Caco-2 (cell line): ENCODE measurements at regions not wholly inside any gene's neighbourhood (a gene's known extent, or its start where the extent isn't known, plus 50 kb on each side); places are given as distances from the start of the nearest gene placed in this dataset.

Source experiments
- BruUV-seq: library from RNA; stranded (reverse); fragments of 400-500 nt; replicated peaks from 2 replicates; lab custom pipeline; 2021; lab: Mats Ljungman, UMichigan
- CTCF ChIA-PET: fragments of 300-600 bp; sonication (Branson Sonifier 250); formaldehyde crosslinking; loops from one replicate; lab custom pipeline; 2022; ENCODE audit warnings: antibody characterized with exemption; lab: Charles Lee
- POLR2A ChIA-PET: fragments of 300-600 bp; sonication (Branson Sonifier 250); formaldehyde crosslinking; loops from one replicate; lab custom pipeline; 2022; ENCODE audit warnings: antibody characterized with exemption; lab: Charles Lee
- DNase-seq, 2 experiments: peaks; one replicate each; pipeline versions ENCODE4 v3.0.0 to v3.0.0-alpha.2; 2020 to 2022
- H3K27me3 ChIP-seq: replicated peaks from 2 replicates; pipeline ENCODE4 v1.6.0; 2011; ENCODE audit warnings: low read length; ENCODE audit not compliant: control insufficient read depth, insufficient read depth
- H3K36me3 ChIP-seq: 2 replicates; pipeline ENCODE4 v1.5.1; 2011; ENCODE audit warnings: low read length; ENCODE audit not compliant: control insufficient read depth, insufficient read depth
- H3K4me1 ChIP-seq: fragments of 250-450 bp; sonication (Bioruptor Pico); 2 replicates; pipeline ENCODE4 v1.5.1; 2020; ENCODE audit warnings: mild to moderate bottlenecking
- H3K4me3 ChIP-seq: 2 replicates; pipeline ENCODE4 v1.5.1; 2011; ENCODE audit warnings: low read depth, mild to moderate bottlenecking, control low read depth, low read length
- H3K9me3 ChIP-seq: fragments of 250-450 bp; sonication (Bioruptor Pico); 2 replicates; pipeline ENCODE4 v1.5.1; 2020; ENCODE audit warnings: mild to moderate bottlenecking, moderate library complexity
- H3K27ac Mint-ChIP-seq: one replicate; pipeline ENCODE4 v1.8.0; 2022; ENCODE audit warnings: mixed read lengths; ENCODE audit not compliant: unreplicated experiment
- H3K27me3 Mint-ChIP-seq: one replicate; pipeline ENCODE4 v1.8.0; 2022; ENCODE audit warnings: mixed read lengths; ENCODE audit not compliant: insufficient read depth, unreplicated experiment
- H3K36me3 Mint-ChIP-seq: one replicate; pipeline ENCODE4 v1.8.0; 2022; ENCODE audit warnings: mild to moderate bottlenecking, mixed read lengths; ENCODE audit not compliant: insufficient read depth, unreplicated experiment
- H3K4me1 Mint-ChIP-seq: one replicate; pipeline ENCODE4 v1.8.0; 2022; ENCODE audit warnings: low read depth, mixed read lengths; ENCODE audit not compliant: unreplicated experiment
- H3K4me3 Mint-ChIP-seq: one replicate; pipeline ENCODE4 v1.8.0; 2022; ENCODE audit warnings: mild to moderate bottlenecking, moderate library complexity, mixed read lengths; ENCODE audit not compliant: unreplicated experiment
- H3K9me3 Mint-ChIP-seq: one replicate; pipeline ENCODE4 v1.8.0; 2022; ENCODE audit warnings: mixed read lengths; ENCODE audit not compliant: unreplicated experiment
- CTCF ChIP-seq, 2 experiments: fragments of 200-600 bp in 1 of 2; IDR thresholded peaks; 1 replicate in 1 of 2; 2 replicates in 1 of 2; pipeline versions ENCODE4 v1.5.1 to v1.8.0; 2011 to 2022; ENCODE audit warnings: antibody characterized with exemption in 1 of 2, control low read depth in 1 of 2, inconsistent platforms in 1 of 2, low read depth in 1 of 2, low read length in 1 of 2, mild to moderate bottlenecking in 1 of 2, moderate library complexity in 1 of 2; ENCODE audit not compliant: insufficient read depth in 1 of 2, severe bottlenecking in 1 of 2, unreplicated experiment in 1 of 2
- intact Hi-C: fragments of 100-400 bp; cut with micrococcal nuclease; formaldehyde crosslinking; loops from one replicate; pipeline ENCODE4 v1.10.0; 2022; ENCODE audit not compliant: unreplicated experiment

- H3K4me3 Mint-ChIP-seq = peak overlapping the region; percentile 66
- H3K27me3 Mint-ChIP-seq = no peaks in the 10 kb centered on the region
- Histone ChIP-seq H3K9me3 (no peaks in the 10 kb centered on the region), H3K4me1 (peaks cover 18% of the 10 kb centered on the region), H3K4me3 (peak overlapping the region; percentile 31), H3K27me3 (no peaks in the 10 kb centered on the region), H3K36me3 (no peaks in the 10 kb centered on the region)
- peak overlapping the region; percentile 12 for H3K27ac Mint-ChIP-seq
- H3K4me1 Mint-ChIP-seq = peaks cover 6% of the 10 kb centered on the region
- H3K36me3 Mint-ChIP-seq = no peaks in the 10 kb centered on the region
- CTCF ChIA-PET = interaction anchor here (0.6 kb wide), 1 partner anchor 10 kb away, joined by 8 read pairs; no protein-coding TSS in a partner anchor
- no TSS peak for BruUV-seq
- POLR2A ChIA-PET = no interaction called here
- H3K9me3 Mint-ChIP-seq = no peaks in the 10 kb centered on the region
- intact Hi-C loops = loop anchor here (1.0 to 5.0 kb wide), 3 partner anchors 18 to 85 kb away; no protein-coding TSS in a partner anchor
- TF ChIP-seq CTCF (IDR thresholded peaks at IDR 0.05; ENCODE audit: insufficient read depth in 1 of 2, low read depth in 1 of 2, low read length in 1 of 2, severe bottlenecking in 1 of 2, unreplicated experiment in 1 of 2) = peak in 1 of 2 experiments; percentile 4
- peak in 1 of 2 experiments; percentile 5 for DNase-seq
Observed at GRCh38 chr12:96130396-96131059, 63.6 kb upstream of the ELK3 start.

- no peaks in the 10 kb centered on the region for H3K27me3 Mint-ChIP-seq
- H3K36me3 Mint-ChIP-seq = no peaks in the 10 kb centered on the region
- H3K9me3 Mint-ChIP-seq = no peaks in the 10 kb centered on the region
- H3K4me1 ChIP-seq = peaks cover 18% of the 10 kb centered on the region
- H3K4me3 Mint-ChIP-seq = peak overlapping the region; percentile 66
- no peaks in the 10 kb centered on the region for H3K27me3 ChIP-seq
- H3K9me3 ChIP-seq = no peaks in the 10 kb centered on the region
- peak; percentile 45 to 58 for DNase-seq
- ChIA-PET POLR2A (no interaction called here), CTCF (interaction anchor here (0.6 kb wide), 1 partner anchor 84 kb away, joined by 3 read pairs; no protein-coding TSS in a partner anchor)
- peak overlapping the region; percentile 62 for H3K27ac Mint-ChIP-seq
- no peak for TF ChIP-seq CTCF (IDR thresholded peaks at IDR 0.05; ENCODE audit: insufficient read depth in 1 of 2, low read depth in 1 of 2, low read length in 1 of 2, severe bottlenecking in 1 of 2, unreplicated experiment in 1 of 2)
- no TSS peak for BruUV-seq
- intact Hi-C loops = loop anchor here (1.0 to 5.0 kb wide), 3 partner anchors 19 to 84 kb away; no protein-coding TSS in a partner anchor
- peak overlapping the region; percentile 31 for H3K4me3 ChIP-seq
- peaks cover 9% of the 10 kb centered on the region for H3K4me1 Mint-ChIP-seq
- H3K36me3 ChIP-seq = no peaks in the 10 kb centered on the region
Observed at GRCh38 chr12:96131230-96131788, 62.9 kb upstream of the ELK3 start.

- intact Hi-C loops = loop anchor here (1.0 to 5.0 kb wide), 3 partner anchors 41 to 71 kb away; no protein-coding TSS in a partner anchor
- DNase-seq = peak; percentile 45 to 55
- CTCF ChIA-PET = interaction anchor here (0.7 to 0.9 kb wide), 2 partner anchors 62 to 83 kb away, joined by 3 to 4 read pairs; no protein-coding TSS in a partner anchor
Observed at GRCh38 chr12:96132819-96133218, 61.4 kb upstream of the ELK3 start.

More at GRCh38 chr12:96132819-96133218, 61.4 kb upstream of the ELK3 start:
- Mint-ChIP-seq H3K9me3 (no peaks in the 10 kb centered on the region), H3K27me3 (no peaks in the 10 kb centered on the region), H3K36me3 (no peaks in the 10 kb centered on the region), H3K4me3 (no peak overlapping the region), H3K27ac (no peak overlapping the region), H3K4me1 (peaks cover 13% of the 10 kb centered on the region)
- Histone ChIP-seq H3K4me1 (peaks cover 18% of the 10 kb centered on the region), H3K4me3 (no peak overlapping the region), H3K36me3 (no peaks in the 10 kb centered on the region), H3K27me3 (no peaks in the 10 kb centered on the region), H3K9me3 (no peaks in the 10 kb centered on the region)
- BruUV-seq = TSS peak; percentile 25
- TF ChIP-seq CTCF (IDR thresholded peaks at IDR 0.05; ENCODE audit: insufficient read depth in 1 of 2, low read depth in 1 of 2, low read length in 1 of 2, severe bottlenecking in 1 of 2, unreplicated experiment in 1 of 2) = peak; percentile 43 to 50
- POLR2A ChIA-PET = no interaction called here
